Erythroblast (primary cell): ENCODE measurements at regions not wholly inside any gene's neighbourhood (a gene's known extent, or its start where the extent isn't known, plus 50 kb on each side); places are given as distances from the start of the nearest gene placed in this dataset.

ENCODE experiments used
- GATA1 ChIP-seq: IDR thresholded peaks from 2 replicates; pipeline ENCODE4 v1.6.1; 2011; ENCODE audit warnings: low read depth, mild to moderate bottlenecking, control low read depth, low read length, moderate library complexity
- POLR2A ChIP-seq: IDR thresholded peaks from 2 replicates; pipeline ENCODE4 v1.6.1; 2011; ENCODE audit warnings: mild to moderate bottlenecking, low read length

DNA sequence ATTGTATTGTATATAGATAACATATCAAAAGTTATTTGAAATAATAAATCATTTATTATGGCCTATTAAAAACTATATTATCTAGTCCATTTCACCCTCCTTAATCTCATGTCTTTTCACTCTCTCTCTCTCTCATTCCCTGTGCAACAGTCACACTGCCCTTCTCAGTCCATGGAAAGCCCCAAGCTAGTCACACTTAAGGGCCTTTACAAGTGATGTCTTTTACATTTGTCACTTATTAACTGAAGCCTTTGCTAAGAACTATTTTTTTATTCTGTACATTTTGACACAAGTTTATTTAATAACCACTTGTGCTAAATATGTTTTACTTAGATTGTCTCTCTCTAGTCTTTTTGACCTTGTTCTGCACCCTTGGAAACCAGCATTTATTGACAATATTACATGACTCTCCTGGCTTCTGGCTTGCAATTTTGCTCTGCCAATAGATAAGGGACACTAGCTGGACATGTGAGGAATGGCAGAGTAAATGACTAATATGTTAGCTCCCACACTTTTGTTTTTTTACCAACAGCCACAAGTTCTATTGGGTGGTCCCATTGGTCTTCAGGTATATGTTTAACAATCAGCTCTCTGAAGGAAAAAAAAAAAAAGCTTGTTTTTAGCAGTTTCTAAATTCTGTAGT, 706.8 kb upstream of the POT1 start:
- TF ChIP-seq POLR2A (no peak), GATA1 (no peak)
